NCI-H1092 (cell line): ENCODE measurements at regions not wholly inside any gene's neighbourhood (a gene's known extent, or its start where the extent isn't known, plus 50 kb on each side); places are given as distances from the start of the nearest gene placed in this dataset.
"Not testable (repeated sequence)": the region's sequence is repeated elsewhere in the genome, so short reads cannot be mapped to it uniquely, and the experiment has no call there.

Experiments used
- DNase-seq: peaks from one replicate; lab custom pipeline; 2025; lab: John Stamatoyannopoulos, UW

DNA sequence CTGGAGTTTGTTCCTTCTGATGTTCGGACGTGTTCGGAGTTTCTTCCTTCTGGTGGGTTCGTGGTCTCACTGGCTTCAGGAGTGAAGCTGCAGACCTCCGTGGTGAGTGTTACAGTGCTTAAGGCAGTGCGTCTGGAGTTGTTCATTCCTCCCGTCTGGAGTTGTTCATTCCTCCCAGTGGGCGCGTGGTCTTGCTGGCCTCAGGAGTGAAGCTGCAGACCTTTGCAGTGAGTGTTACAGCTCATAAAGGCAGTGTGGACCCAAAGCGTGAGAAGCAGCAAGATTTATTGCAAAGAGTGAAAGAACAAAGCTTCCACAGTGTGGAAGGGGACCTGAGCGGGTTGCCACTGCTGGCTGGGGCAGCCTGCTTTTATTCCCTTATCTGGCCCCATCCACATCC, 63.4 kb upstream of the DDHD1 start:
- not testable (repeated sequence) for DNase-seq

DNA sequence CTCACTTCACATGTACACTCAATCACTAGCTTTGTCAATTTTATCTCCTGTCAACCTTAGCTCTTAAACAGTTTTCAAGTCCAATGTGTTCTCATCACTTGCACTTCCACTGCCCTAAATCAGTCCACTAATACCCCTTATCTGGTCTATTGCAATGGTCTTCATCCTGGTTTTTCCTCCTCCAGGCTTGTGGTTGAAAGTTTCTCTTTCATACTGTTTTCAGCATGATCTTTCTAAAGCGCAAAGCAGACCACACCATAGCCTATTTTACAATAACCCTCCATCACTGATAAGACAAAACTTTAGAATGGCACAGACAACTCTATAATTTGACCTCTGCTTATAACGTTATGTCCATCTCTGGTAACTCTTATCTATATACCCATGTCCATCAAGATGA, 62.0 kb upstream of the DDHD1 start:
- DNase-seq, result no peak

DNA sequence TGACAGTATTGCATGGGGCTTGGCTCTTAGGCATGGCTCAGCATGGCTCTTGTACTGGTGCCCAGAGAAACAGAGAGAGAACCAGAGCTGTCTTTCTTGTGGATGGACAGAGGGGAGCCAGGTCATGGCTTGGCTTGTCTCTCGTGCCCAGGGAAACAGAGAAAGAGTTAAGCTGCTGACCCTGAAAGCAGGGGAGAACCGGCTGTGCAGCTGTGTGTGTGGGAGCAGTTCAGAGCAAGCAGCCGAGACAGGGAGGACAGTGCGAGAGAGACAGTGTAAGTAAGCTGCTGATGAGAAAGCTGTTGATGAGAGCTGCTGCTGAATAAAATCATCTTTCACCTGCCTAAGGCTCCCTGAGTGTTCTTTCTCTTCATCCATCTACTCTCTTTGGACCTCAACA, 61.3 kb upstream of the DDHD1 start:
- no peak for DNase-seq

GRCh38 chr14:53213761-53214160, 60.6 kb upstream of the DDHD1 start:
- DNase-seq, result no peak

DNA sequence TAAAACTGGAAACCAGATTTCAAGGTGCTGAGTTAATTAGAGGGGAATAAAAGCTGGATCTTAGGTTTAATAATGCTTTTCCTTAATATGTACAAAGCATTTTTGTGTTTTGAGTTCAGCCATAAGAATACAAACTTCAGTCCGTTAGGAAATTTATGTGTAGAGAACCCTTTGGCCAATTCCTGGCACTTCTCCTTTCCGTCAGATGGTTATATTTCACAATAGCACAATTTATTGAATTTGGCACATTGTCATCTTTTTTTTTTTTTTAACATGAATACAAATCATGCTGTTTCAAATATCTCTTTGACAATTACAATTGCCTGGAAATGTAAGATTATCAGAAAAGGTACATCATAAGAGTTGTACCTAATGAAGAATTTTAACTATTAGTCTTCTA, 56.2 kb upstream of the DDHD1 start:
- no peak for DNase-seq
